Heart left ventricle (tissue), 16 donors: ENCODE measurements at regions not wholly inside any gene's neighbourhood (a gene's known extent, or its start where the extent isn't known, plus 50 kb on each side); places are given as distances from the start of the nearest gene placed in this dataset.
"Not testable (repeated sequence)": the region's sequence is repeated elsewhere in the genome, so short reads cannot be mapped to it uniquely, and the experiment has no call there.

ENCODE experiments used
- ATAC-seq, 4 donors: fragments of 200-7000 bp; cut with Tn5 transposase; one replicate each; pipeline ENCODE4 v1.9.1; 2020 to 2022; ENCODE audit warnings: moderate library complexity in 4 of 4, mild to moderate bottlenecking in 3 of 4, moderate number of reproducible peaks in 1 of 4
- DNase-seq, 5 donors: peaks; one replicate each; pipeline ENCODE4 v3.0.0-alpha.2; 2020
- H3K27ac ChIP-seq, 12 donors: fragments of 200-600 bp; sonication (generic) in 4 of 12; one replicate each; pipeline versions ENCODE4 v1.5.0 to v1.8.0; 2016 to 2022; ENCODE audit warnings: mild to moderate bottlenecking in 2 of 12
- H3K27me3 ChIP-seq, 9 donors: fragments of 200-600 bp; sonication (generic) in 2 of 9; one replicate each; pipeline versions ENCODE4 v1.5.1 to v1.8.0; 2016 to 2022; ENCODE audit warnings: mild to moderate bottlenecking in 3 of 9
- H3K36me3 ChIP-seq, 9 donors: fragments of 200-600 bp; sonication (generic) in 2 of 9; one replicate each; pipeline versions ENCODE4 v1.5.0 to v1.8.0; 2018 to 2022; ENCODE audit warnings: mild to moderate bottlenecking in 2 of 9
- H3K4me1 ChIP-seq, 12 donors: fragments of 200-600 bp; sonication (generic) in 4 of 12; one replicate each; pipeline versions ENCODE4 v1.5.0 to v1.8.0; 2016 to 2022; ENCODE audit warnings: mild to moderate bottlenecking in 3 of 12
- H3K4me3 ChIP-seq, 12 donors: fragments of 200-600 bp; sonication (generic) in 4 of 12; one replicate each; pipeline versions ENCODE4 v1.5.0 to v1.8.0; 2017 to 2022; ENCODE audit warnings: mild to moderate bottlenecking in 9 of 12, moderate library complexity in 4 of 12
- H3K9me3 ChIP-seq, 12 donors: fragments of 200-600 bp; sonication (generic) in 4 of 12; one replicate each; pipeline versions ENCODE4 v1.5.0 to v1.8.0; 2016 to 2022; ENCODE audit warnings: mild to moderate bottlenecking in 1 of 12
- POLR2A ChIP-seq, 2 donors: fragments of 450-650 bp; IDR thresholded peaks; one replicate each; pipeline ENCODE4 v1.6.1; 2017; ENCODE audit warnings: antibody characterized with exemption in 2 of 2, mild to moderate bottlenecking in 2 of 2, moderate library complexity in 2 of 2
- WGBS, 4 donors: extraction: QIAGEN DNeasy Blood & Tissue Kit in 2 of 4; methylation state at CpG; one replicate each; pipeline versions ENCODE4 v1.1.5 to v1.1.7; 2013 to 2018; 5-methylcytosine and 5-hydroxymethylcytosine counted together
- intact Hi-C, 10 donors: fragments of 100-400 bp; cut with DNase I; formaldehyde crosslinking; loops; one replicate each; pipeline versions ENCODE4 v1.11.1 to v1.14.2; 2022
- TF ChIP-seq, protein P1 (sequence below), 12 donors: fragments of 200-600 bp; sonication (generic) in 4 of 12; IDR thresholded peaks; one replicate each; pipeline versions ENCODE4 v1.5.0 to v1.8.0; 2018 to 2022; ENCODE audit warnings: antibody characterized with exemption in 12 of 12, mild to moderate bottlenecking in 5 of 12
- donor health status: ischemic (EF 13 %, LVEDD 7.1; RV severe dilation, severe dysfunction).
- donor health status: healthy with polysubstance abuse.
- donor health status: DM: no; HTN: yes; CAD: no.
- donor health status: DM: no; HTN: no; CAD: no.
- donor health status: ischemic (EF 25% LVEDD 6.9; RV normal size, moderate dysfunction).
- donor health status: ischemic (EF 25% LVEDD 5.7; RV mildly dilated, moderate dysfunction).
- donor health status: healthy.
- donor health status: DM: yes; HTN: yes; CAD: no.
- donor health status: ischemic (EF 35%, LVEDD 5.7; RV mildly dilated, moderate dysfunction).
- donor health status: nonischemic (EF 11% LVEDD 7.7; RV severe dilation, severe dysfunction).
- donor health status: DM: yes; HTN: yes; CAD: no.
- donor health status: PGD.
- donor health status: ischemic (EF 29% LVEDD 5.4; RV normal size, mild dysfunction).
- donor health status: nonischemic (EF 23%, LVEDD 6.1; RV moderate dilation, normal function).

DNA sequence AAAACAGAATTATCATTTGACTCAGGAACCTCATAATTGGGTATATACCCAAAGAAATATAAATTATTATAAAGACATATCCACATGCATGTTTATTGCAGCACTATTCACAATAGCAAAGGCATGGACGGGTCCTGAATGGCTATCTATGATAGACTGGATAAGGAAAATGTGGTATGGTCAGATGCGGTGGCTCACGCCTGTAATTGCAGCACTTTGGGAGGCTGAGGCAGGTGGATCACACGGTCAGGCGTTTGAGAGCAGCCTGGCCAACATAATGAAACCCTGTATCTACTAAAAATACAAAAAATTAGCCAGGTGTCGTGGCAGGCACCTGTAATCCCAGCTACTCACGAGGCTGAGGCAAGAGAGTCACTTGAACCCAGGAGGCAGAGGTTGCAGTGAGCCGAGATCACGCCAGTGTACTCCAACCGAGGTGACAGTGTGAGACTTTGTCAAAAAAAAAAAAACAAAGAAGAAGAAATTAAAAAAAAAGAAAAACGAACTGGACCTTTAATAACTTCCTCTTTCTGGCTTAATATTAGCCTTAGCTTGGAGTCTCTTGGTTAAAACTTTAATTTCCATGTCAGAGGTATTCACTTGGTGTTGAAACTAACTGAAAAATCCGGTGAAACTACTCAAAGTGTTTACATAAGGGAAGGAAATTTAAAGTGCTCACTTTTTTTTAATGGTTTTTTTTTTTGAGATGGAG lies 104.4 kb downstream of the ZNF486 start:
- H3K27ac ChIP-seq, result no peak overlapping the region
- no peaks in the 10 kb centered on the region for H3K4me1 ChIP-seq
- no peaks in the 10 kb centered on the region for H3K36me3 ChIP-seq
- ATAC-seq, result no peak
- H3K27me3 ChIP-seq, result peaks cover 0 to 3% (median 0%) of the 10 kb centered on the region in 9 donors
- intact Hi-C loops, result loop anchor here in 1 of 10 donors (10.0 kb wide), 1 partner anchor 737 kb away; the partner anchor contains the start of gene CILP2
- H3K4me3 ChIP-seq, result no peak overlapping the region
- DNase-seq, result no peak
- 71 to 74% (median 73%) methylated on average over 12 of the region's 12 CpGs for WGBS, 4 donors
- no peaks in the 10 kb centered on the region for H3K9me3 ChIP-seq
- TF ChIP-seq POLR2A (IDR thresholded peaks at IDR 0.05), result no peak
- TF ChIP-seq, protein P1, sequence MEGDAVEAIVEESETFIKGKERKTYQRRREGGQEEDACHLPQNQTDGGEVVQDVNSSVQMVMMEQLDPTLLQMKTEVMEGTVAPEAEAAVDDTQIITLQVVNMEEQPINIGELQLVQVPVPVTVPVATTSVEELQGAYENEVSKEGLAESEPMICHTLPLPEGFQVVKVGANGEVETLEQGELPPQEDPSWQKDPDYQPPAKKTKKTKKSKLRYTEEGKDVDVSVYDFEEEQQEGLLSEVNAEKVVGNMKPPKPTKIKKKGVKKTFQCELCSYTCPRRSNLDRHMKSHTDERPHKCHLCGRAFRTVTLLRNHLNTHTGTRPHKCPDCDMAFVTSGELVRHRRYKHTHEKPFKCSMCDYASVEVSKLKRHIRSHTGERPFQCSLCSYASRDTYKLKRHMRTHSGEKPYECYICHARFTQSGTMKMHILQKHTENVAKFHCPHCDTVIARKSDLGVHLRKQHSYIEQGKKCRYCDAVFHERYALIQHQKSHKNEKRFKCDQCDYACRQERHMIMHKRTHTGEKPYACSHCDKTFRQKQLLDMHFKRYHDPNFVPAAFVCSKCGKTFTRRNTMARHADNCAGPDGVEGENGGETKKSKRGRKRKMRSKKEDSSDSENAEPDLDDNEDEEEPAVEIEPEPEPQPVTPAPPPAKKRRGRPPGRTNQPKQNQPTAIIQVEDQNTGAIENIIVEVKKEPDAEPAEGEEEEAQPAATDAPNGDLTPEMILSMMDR (IDR thresholded peaks at IDR 0.05), result no peak

- 88 to 91% (median 89%) methylated on average over 7 of the region's 7 CpGs for WGBS, 4 donors
- intact Hi-C loops, result no loop called here
- H3K9me3 ChIP-seq, result no peaks in the 10 kb centered on the region
- ATAC-seq, result no peak
- H3K4me3 ChIP-seq, result no peak overlapping the region
- no peaks in the 10 kb centered on the region for H3K4me1 ChIP-seq
- DNase-seq, result no peak
- peaks cover 0 to 3% (median 0%) of the 10 kb centered on the region in 9 donors for H3K27me3 ChIP-seq
- no peak for TF ChIP-seq POLR2A (IDR thresholded peaks at IDR 0.05)
- TF ChIP-seq, protein P1 (IDR thresholded peaks at IDR 0.05), result no peak
- no peak overlapping the region for H3K27ac ChIP-seq
- no peaks in the 10 kb centered on the region for H3K36me3 ChIP-seq
Measured at GRCh38 chr19:20269461-20269860, 102.4 kb downstream of the ZNF486 start.

DNA sequence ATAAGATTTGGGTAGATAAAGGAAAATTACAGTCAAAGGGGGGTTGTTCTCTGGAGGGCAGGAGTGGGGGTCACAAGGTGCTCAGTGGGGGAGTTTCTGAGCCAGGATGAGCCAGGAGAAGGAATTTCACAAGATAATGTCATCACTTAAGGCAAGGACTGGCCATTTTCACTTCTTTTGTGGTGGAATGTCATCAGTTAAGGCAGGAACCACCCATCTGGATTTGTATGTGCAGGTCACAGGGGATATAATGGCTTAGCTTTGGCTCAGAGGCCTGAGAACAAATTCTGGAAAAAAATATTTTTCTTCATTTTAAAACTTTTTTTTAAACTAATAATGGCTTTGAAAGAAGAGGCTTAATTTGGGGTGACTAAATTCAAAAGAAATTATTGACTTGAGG lies 94.5 kb downstream of the ZNF486 start:
- H3K36me3 ChIP-seq, H3K9me3 ChIP-seq, DNase-seq, H3K4me3 ChIP-seq, H3K4me1 ChIP-seq, H3K27ac ChIP-seq, intact Hi-C loops, ATAC-seq: not testable (repeated sequence)
- H3K27me3 ChIP-seq, result peaks cover 0 to 18% (median 0%) of the 10 kb centered on the region in 9 donors

DNA sequence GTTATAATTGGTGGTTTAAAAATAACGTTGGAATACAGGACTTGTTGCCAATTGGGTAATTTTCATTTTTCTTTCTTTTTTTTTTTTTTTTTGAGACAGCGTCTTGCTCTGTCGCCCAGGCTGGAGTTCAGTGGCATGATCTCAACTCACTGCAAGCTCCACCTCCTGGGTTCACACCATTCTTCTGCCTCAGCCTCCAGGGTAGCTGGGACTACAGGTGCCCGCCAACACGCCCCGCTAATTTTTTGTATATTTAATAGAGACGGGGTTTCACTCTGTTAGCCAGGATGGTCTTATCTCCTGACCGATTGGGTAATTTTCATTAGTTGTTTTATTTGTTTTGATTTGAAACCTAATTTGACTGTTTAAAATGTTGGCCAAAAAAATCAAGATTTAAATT lies 93.7 kb downstream of the ZNF486 start:
- H3K27ac ChIP-seq, H3K9me3 ChIP-seq, H3K4me1 ChIP-seq, DNase-seq, H3K4me3 ChIP-seq, intact Hi-C loops, ATAC-seq, H3K36me3 ChIP-seq: not testable (repeated sequence)
- 33 to 52% (median 47%) methylated on average over 8 of the region's 8 CpGs for WGBS, 4 donors
- H3K27me3 ChIP-seq, result peaks cover 0 to 18% (median 0%) of the 10 kb centered on the region in 9 donors

DNA sequence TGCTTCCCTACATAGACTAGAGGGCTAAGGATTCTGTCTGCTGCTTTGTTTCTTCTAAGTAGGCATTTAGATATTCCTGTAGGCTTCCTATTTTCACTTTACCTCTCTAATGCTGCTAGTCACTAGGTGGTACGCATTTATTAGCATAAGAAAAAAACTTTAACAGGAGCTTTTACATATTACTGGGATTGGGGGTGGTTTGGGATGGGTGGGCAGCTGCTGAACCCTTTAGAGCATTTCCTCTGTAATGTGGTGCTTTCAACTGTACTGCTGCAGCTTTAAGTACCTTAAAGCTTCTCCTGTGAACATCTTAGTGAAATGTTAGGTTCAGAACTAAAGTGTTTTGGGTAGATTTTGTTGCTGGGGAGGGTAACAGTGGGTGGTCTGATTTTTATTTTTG lies 92.6 kb downstream of the ZNF486 start:
- Histone ChIP-seq H3K4me3 (no peak overlapping the region), H3K9me3 (no peaks in the 10 kb centered on the region), H3K36me3 (no peaks in the 10 kb centered on the region), H3K4me1 (no peaks in the 10 kb centered on the region), H3K27me3 (peaks cover 0 to 18% (median 0%) of the 10 kb centered on the region in 9 donors), H3K27ac (no peak overlapping the region)
- TF ChIP-seq, protein P1 (IDR thresholded peaks at IDR 0.05), result no peak
- no peak for TF ChIP-seq POLR2A (IDR thresholded peaks at IDR 0.05)
- no peak for DNase-seq
- WGBS, 4 donors, result 41 to 56% (median 46%) methylated on average over 1 of the region's 1 CpG
- no peak for ATAC-seq
- intact Hi-C loops, result no loop called here
